Activated gamma-delta T cell treated with anti-CD3 and anti-CD28 coated beads, Interleukin-2, amount 50 U/mL, for 16 hours (primary cell): ENCODE measurements at regions not wholly inside any gene's neighbourhood (a gene's known extent, or its start where the extent isn't known, plus 50 kb on each side); places are given as distances from the start of the nearest gene placed in this dataset.
"Not testable (repeated sequence)": the region's sequence is repeated elsewhere in the genome, so short reads cannot be mapped to it uniquely, and the experiment has no call there.

Experiments
- DNase-seq: peaks from one replicate; pipeline ENCODE4 v3.0.0-alpha.2; 2020; ENCODE audit warnings: low read depth

- DNase-seq, result no peak
Observed at GRCh38 chr4:145295547-145295946, 115.2 kb upstream of the OTUD4 start.

GRCh38 chr4:145295122-145295521, 114.7 kb upstream of the OTUD4 start:
- no peak for DNase-seq

- no peak for DNase-seq
Observed at GRCh38 chr4:145293658-145294057, 113.3 kb upstream of the OTUD4 start.

GRCh38 chr4:145290955-145291354, 110.6 kb upstream of the OTUD4 start:
- no peak for DNase-seq

- DNase-seq, result no peak
Observed at GRCh38 chr4:145289403-145290076, 109.2 kb upstream of the OTUD4 start.

GRCh38 chr4:145287351-145287750, 107.0 kb upstream of the OTUD4 start:
- DNase-seq, result no peak

- no peak for DNase-seq
Observed at GRCh38 chr4:145285928-145286327, 105.5 kb upstream of the OTUD4 start.

- no peak for DNase-seq
Observed at GRCh38 chr4:145283909-145284308, 103.5 kb upstream of the OTUD4 start.

GRCh38 chr4:145281951-145282350, 101.6 kb upstream of the OTUD4 start:
- no peak for DNase-seq

GRCh38 chr4:145281224-145281623, 100.8 kb upstream of the OTUD4 start:
- DNase-seq, result no peak

GRCh38 chr4:145280541-145280940, 100.2 kb upstream of the OTUD4 start:
- no peak for DNase-seq

GRCh38 chr4:145279122-145279960, 99.0 kb upstream of the OTUD4 start:
- no peak for DNase-seq

- DNase-seq, result no peak
Observed at GRCh38 chr4:145278341-145279121, 98.1 kb upstream of the OTUD4 start.

- DNase-seq, result no peak
Observed at GRCh38 chr4:145277011-145277410, 96.6 kb upstream of the OTUD4 start.

GRCh38 chr4:145276050-145276449, 95.7 kb upstream of the OTUD4 start:
- DNase-seq, result no peak

- DNase-seq, result no peak
Observed at GRCh38 chr4:145271194-145271593, 90.8 kb upstream of the OTUD4 start.

- DNase-seq, result no peak
Observed at GRCh38 chr4:145266881-145267280, 86.5 kb upstream of the OTUD4 start.

GRCh38 chr4:145260091-145260490, 79.7 kb upstream of the OTUD4 start:
- DNase-seq, result no peak

GRCh38 chr4:145255311-145255710, 74.9 kb upstream of the OTUD4 start:
- DNase-seq, result not testable (repeated sequence)

GRCh38 chr4:145252190-145252589, 71.8 kb upstream of the OTUD4 start:
- no peak for DNase-seq

GRCh38 chr4:145251391-145251790, 71.0 kb upstream of the OTUD4 start:
- DNase-seq, result no peak

- no peak for DNase-seq
Observed at GRCh38 chr4:145248971-145249370, 68.6 kb upstream of the OTUD4 start.

GRCh38 chr4:145248502-145248901, 68.1 kb upstream of the OTUD4 start:
- DNase-seq, result no peak
